K562 (cell line): ENCODE measurements at regions not wholly inside any gene's neighbourhood (a gene's known extent, or its start where the extent isn't known, plus 50 kb on each side); places are given as distances from the start of the nearest gene placed in this dataset.

Experiments used
- ATF1 ChIP-seq, 2 experiments: fragments of 450-650 bp in 1 of 2; IDR thresholded peaks; 2 replicates each; pipeline ENCODE4 v1.6.1; 2016; ENCODE audit warnings: missing compliant biosample characterization in 1 of 2, missing genetic modification characterization in 1 of 2
- CEBPB ChIP-seq: fragments of 450-650 bp; IDR thresholded peaks from 2 replicates; pipeline ENCODE4 v1.6.1; 2016; ENCODE audit warnings: missing genetic modification characterization, missing compliant biosample characterization
- HCFC1 ChIP-seq: IDR thresholded peaks from 2 replicates; pipeline ENCODE4 v1.6.1; 2012; ENCODE audit warnings: low read depth, low read length, improper control_type of control experiment
- POLR3A ChIP-seq: IDR thresholded peaks from 2 replicates; pipeline ENCODE4 v1.6.1; 2011; ENCODE audit warnings: borderline replicate concordance, mild to moderate bottlenecking, moderate library complexity; ENCODE audit not compliant: insufficient read length, insufficient read depth; ENCODE audit errors: extremely low read depth
- PTBP1 ChIP-seq: fragments of 200-400 bp; formaldehyde crosslinking; IDR thresholded peaks from 2 replicates; pipeline ENCODE4 v1.6.1; 2017; ENCODE audit warnings: low read depth, low read length
- TEAD4 ChIP-seq, 2 experiments: sonication (generic) in 1 of 2; formaldehyde crosslinking in 1 of 2; IDR thresholded peaks; 2 replicates each; pipeline versions ENCODE4 v1.6.1 to v1.8.0; 2012 to 2022; ENCODE audit warnings: borderline replicate concordance in 1 of 2, inconsistent platforms in 1 of 2, low read length in 1 of 2, mild to moderate bottlenecking in 1 of 2, missing genetic modification reagents in 1 of 2
- TF ChIP-seq, protein P1 (sequence below), 2 experiments: fragments of 150-350 bp in 1 of 2; IDR thresholded peaks; 2 replicates each; pipeline ENCODE4 v1.6.1; 2012 to 2016; ENCODE audit warnings: low read depth in 2 of 2, low read length in 2 of 2, mild to moderate bottlenecking in 1 of 2, moderate library complexity in 1 of 2
- TF ChIP-seq, protein P2 (sequence below): IDR thresholded peaks from 2 replicates; pipeline ENCODE4 v1.6.1; 2016; ENCODE audit warnings: missing genetic modification characterization, missing compliant biosample characterization
- TF ChIP-seq, protein P3 (sequence below): fragments of 450-650 bp; IDR thresholded peaks from 2 replicates; pipeline ENCODE4 v1.6.1; 2017; ENCODE audit warnings: antibody characterized with exemption

DNA sequence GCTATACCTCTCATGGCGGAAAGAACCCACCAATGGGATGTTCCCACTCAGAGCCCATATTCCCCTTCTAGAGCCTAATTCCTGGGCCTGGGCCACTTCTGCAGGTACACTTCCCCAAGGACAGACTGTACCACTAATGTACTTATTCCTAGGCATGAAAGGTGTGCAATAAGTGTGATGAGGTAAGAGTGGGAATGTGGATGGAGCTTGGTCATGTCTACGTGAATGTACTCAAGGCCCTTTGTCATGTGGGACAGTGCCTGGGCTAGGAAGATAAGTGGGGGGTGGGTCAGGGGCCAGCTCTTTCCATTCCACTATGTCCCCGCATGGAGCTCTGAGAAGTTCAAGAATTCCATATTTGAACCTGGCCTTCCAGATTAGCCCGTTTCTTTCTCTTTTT is 63.4 kb upstream of the FUT8 start (continued):
- 0 out of 2 replicates have a peak, but pooled peaks have one; percentile 16 for TF ChIP-seq TEAD4 (IDR thresholded peaks at IDR 0.05; ENCODE audit: low read length)
- no peak for TF ChIP-seq TEAD4 (CRISPR knock-in tag; IDR thresholded peaks at IDR 0.05; ENCODE audit: borderline replicate concordance)
- peak; percentile 98 for TF ChIP-seq CEBPB (tag)
- TF ChIP-seq ATF1 (CRISPR knock-in tag; IDR thresholded peaks at IDR 0.05), result no peak
- peak; percentile 11; the same call in 1 of the 2 replicates for TF ChIP-seq ATF1 (tag; IDR thresholded peaks at IDR 0.05)
- no peak for TF ChIP-seq HCFC1
- no peak for TF ChIP-seq PTBP1
- TF ChIP-seq, protein P1, sequence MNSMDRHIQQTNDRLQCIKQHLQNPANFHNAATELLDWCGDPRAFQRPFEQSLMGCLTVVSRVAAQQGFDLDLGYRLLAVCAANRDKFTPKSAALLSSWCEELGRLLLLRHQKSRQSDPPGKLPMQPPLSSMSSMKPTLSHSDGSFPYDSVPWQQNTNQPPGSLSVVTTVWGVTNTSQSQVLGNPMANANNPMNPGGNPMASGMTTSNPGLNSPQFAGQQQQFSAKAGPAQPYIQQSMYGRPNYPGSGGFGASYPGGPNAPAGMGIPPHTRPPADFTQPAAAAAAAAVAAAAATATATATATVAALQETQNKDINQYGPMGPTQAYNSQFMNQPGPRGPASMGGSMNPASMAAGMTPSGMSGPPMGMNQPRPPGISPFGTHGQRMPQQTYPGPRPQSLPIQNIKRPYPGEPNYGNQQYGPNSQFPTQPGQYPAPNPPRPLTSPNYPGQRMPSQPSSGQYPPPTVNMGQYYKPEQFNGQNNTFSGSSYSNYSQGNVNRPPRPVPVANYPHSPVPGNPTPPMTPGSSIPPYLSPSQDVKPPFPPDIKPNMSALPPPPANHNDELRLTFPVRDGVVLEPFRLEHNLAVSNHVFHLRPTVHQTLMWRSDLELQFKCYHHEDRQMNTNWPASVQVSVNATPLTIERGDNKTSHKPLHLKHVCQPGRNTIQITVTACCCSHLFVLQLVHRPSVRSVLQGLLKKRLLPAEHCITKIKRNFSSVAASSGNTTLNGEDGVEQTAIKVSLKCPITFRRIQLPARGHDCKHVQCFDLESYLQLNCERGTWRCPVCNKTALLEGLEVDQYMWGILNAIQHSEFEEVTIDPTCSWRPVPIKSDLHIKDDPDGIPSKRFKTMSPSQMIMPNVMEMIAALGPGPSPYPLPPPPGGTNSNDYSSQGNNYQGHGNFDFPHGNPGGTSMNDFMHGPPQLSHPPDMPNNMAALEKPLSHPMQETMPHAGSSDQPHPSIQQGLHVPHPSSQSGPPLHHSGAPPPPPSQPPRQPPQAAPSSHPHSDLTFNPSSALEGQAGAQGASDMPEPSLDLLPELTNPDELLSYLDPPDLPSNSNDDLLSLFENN (IDR thresholded peaks at IDR 0.05; ENCODE audit: low read depth in 2 of 2, low read length in 2 of 2), result no peak
- TF ChIP-seq, protein P2, sequence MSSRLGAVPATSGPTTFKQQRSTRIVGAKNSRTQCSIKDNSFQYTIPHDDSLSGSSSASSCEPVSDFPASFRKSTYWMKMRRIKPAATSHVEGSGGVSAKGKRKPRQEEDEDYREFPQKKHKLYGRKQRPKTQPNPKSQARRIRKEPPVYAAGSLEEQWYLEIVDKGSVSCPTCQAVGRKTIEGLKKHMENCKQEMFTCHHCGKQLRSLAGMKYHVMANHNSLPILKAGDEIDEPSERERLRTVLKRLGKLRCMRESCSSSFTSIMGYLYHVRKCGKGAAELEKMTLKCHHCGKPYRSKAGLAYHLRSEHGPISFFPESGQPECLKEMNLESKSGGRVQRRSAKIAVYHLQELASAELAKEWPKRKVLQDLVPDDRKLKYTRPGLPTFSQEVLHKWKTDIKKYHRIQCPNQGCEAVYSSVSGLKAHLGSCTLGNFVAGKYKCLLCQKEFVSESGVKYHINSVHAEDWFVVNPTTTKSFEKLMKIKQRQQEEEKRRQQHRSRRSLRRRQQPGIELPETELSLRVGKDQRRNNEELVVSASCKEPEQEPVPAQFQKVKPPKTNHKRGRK, result no peak
- TF ChIP-seq POLR3A, result no peak
- TF ChIP-seq, protein P3, sequence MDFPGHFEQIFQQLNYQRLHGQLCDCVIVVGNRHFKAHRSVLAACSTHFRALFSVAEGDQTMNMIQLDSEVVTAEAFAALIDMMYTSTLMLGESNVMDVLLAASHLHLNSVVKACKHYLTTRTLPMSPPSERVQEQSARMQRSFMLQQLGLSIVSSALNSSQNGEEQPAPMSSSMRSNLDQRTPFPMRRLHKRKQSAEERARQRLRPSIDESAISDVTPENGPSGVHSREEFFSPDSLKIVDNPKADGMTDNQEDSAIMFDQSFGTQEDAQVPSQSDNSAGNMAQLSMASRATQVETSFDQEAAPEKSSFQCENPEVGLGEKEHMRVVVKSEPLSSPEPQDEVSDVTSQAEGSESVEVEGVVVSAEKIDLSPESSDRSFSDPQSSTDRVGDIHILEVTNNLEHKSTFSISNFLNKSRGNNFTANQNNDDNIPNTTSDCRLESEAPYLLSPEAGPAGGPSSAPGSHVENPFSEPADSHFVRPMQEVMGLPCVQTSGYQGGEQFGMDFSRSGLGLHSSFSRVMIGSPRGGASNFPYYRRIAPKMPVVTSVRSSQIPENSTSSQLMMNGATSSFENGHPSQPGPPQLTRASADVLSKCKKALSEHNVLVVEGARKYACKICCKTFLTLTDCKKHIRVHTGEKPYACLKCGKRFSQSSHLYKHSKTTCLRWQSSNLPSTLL, result no peak
